Kidney glomerular epithelial cell (primary cell): ENCODE measurements at regions not wholly inside any gene's neighbourhood (a gene's known extent, or its start where the extent isn't known, plus 50 kb on each side); places are given as distances from the start of the nearest gene placed in this dataset.
"Not testable (repeated sequence)": the region's sequence is repeated elsewhere in the genome, so short reads cannot be mapped to it uniquely, and the experiment has no call there.

Experiments
- DNase-seq: peaks from one replicate; lab custom pipeline; 2025; lab: John Stamatoyannopoulos, UW

- no peak for DNase-seq
These were observed 257.7 kb downstream of the BTG1 start for GRCh38 chr12:91887957-91888356.

GRCh38 chr12:91885851-91886731, 259.6 kb downstream of the BTG1 start:
- DNase-seq = no peak

GRCh38 chr12:91884230-91884629, 261.4 kb downstream of the BTG1 start:
- no peak for DNase-seq

GRCh38 chr12:91883811-91884210, 261.8 kb downstream of the BTG1 start:
- DNase-seq = no peak

GRCh38 chr12:91882910-91883309, 262.7 kb downstream of the BTG1 start:
- no peak for DNase-seq

GRCh38 chr12:91880528-91880927, 265.1 kb downstream of the BTG1 start:
- no peak for DNase-seq

- no peak for DNase-seq
These were observed 268.0 kb downstream of the BTG1 start for GRCh38 chr12:91877456-91878235.

- no peak for DNase-seq
These were observed 268.6 kb downstream of the BTG1 start for GRCh38 chr12:91877022-91877421.

- DNase-seq = not testable (repeated sequence)
These were observed 270.0 kb downstream of the BTG1 start for GRCh38 chr12:91875671-91876070.

- no peak for DNase-seq
These were observed 271.4 kb downstream of the BTG1 start for GRCh38 chr12:91874086-91874865.

- DNase-seq = no peak
These were observed 273.9 kb downstream of the BTG1 start for GRCh38 chr12:91871751-91872150.

- no peak for DNase-seq
These were observed 274.6 kb downstream of the BTG1 start for GRCh38 chr12:91870872-91871707.

GRCh38 chr12:91868054-91868453, 277.6 kb downstream of the BTG1 start:
- no peak for DNase-seq

GRCh38 chr12:91866566-91866965, 279.1 kb downstream of the BTG1 start:
- DNase-seq = no peak

GRCh38 chr12:91863702-91864101, 281.9 kb downstream of the BTG1 start:
- no peak for DNase-seq

GRCh38 chr12:91861554-91861953, 284.1 kb downstream of the BTG1 start:
- DNase-seq = no peak

- DNase-seq = no peak
These were observed 286.3 kb downstream of the BTG1 start for GRCh38 chr12:91859347-91859746.

GRCh38 chr12:91857813-91858542, 287.7 kb downstream of the BTG1 start:
- DNase-seq = peak; percentile 5

- DNase-seq = no peak
These were observed 290.9 kb downstream of the BTG1 start for GRCh38 chr12:91854725-91855124.

GRCh38 chr12:91853350-91854127, 292.1 kb downstream of the BTG1 start:
- no peak for DNase-seq
